PC-9 (cell line): ENCODE measurements at regions not wholly inside any gene's neighbourhood (a gene's known extent, or its start where the extent isn't known, plus 50 kb on each side); places are given as distances from the start of the nearest gene placed in this dataset.

Experiments used
- BruUV-seq: library from RNA; stranded (reverse); fragments of 400-500 nt; replicated peaks from 2 replicates; lab custom pipeline; 2021; lab: Mats Ljungman, UMichigan
- CTCF ChIA-PET: fragments of 300-600 bp; sonication (Branson Sonifier 250); formaldehyde crosslinking; loops from one replicate; lab custom pipeline; 2022; ENCODE audit warnings: antibody characterized with exemption; lab: Charles Lee
- POLR2A ChIA-PET: fragments of 300-600 bp; sonication (Branson Sonifier 250); formaldehyde crosslinking; loops from one replicate; lab custom pipeline; 2022; ENCODE audit warnings: antibody characterized with exemption; ENCODE audit not compliant: unreplicated experiment; lab: Charles Lee
- DNase-seq, 2 experiments: peaks; one replicate each; pipeline versions ENCODE4 v3.0.0 to v3.0.0-alpha.2; 2015 to 2022; ENCODE audit warnings: mixed read lengths in 1 of 2
- H2AFZ ChIP-seq: fragments of 200-600 bp; sonication (generic); 2 replicates; pipeline ENCODE4 v1.8.1; 2017; ENCODE audit warnings: antibody characterized with exemption
- H3F3A ChIP-seq: fragments of 200-600 bp; sonication (generic); 2 replicates; pipeline ENCODE4 v1.8.1; 2017; ENCODE audit warnings: antibody characterized with exemption, mild to moderate bottlenecking, low read depth; ENCODE audit not compliant: insufficient read depth
- H3K27ac ChIP-seq: fragments of 200-600 bp; sonication (generic); 2 replicates; pipeline ENCODE4 v1.6.1; 2016; ENCODE audit warnings: mixed run types
- H3K27me3 ChIP-seq: fragments of 200-600 bp; sonication (generic); 2 replicates; pipeline ENCODE4 v1.6.1; 2016; ENCODE audit warnings: low read depth, mixed run types; ENCODE audit not compliant: insufficient read depth
- H3K36me3 ChIP-seq: fragments of 200-600 bp; sonication (generic); 2 replicates; pipeline ENCODE4 v1.6.1; 2016; ENCODE audit warnings: low read depth, mixed run types
- H3K4me1 ChIP-seq: fragments of 200-600 bp; sonication (generic); replicated peaks from 2 replicates; pipeline ENCODE4 v1.6.1; 2016; ENCODE audit warnings: mixed run types; ENCODE audit not compliant: insufficient read depth
- H3K4me2 ChIP-seq: fragments of 200-600 bp; sonication (generic); 2 replicates; pipeline ENCODE4 v1.6.1; 2017; ENCODE audit warnings: mixed run types
- H3K4me3 ChIP-seq: fragments of 200-600 bp; sonication (generic); 2 replicates; pipeline ENCODE4 v1.6.1; 2016; ENCODE audit warnings: mixed run types
- H3K79me2 ChIP-seq: fragments of 200-600 bp; sonication (generic); 2 replicates; pipeline ENCODE4 v1.6.1; 2017; ENCODE audit warnings: low read depth, mixed run types
- H3K9me2 ChIP-seq: fragments of 200-600 bp; sonication (generic); 2 replicates; pipeline ENCODE4 v1.8.1; 2017; ENCODE audit warnings: mild to moderate bottlenecking; ENCODE audit not compliant: insufficient read depth
- H3K9me3 ChIP-seq: fragments of 200-600 bp; sonication (generic); 2 replicates; pipeline ENCODE4 v1.8.1; 2016; ENCODE audit warnings: low read depth; ENCODE audit not compliant: insufficient read depth
- H4K20me1 ChIP-seq: fragments of 200-600 bp; sonication (generic); 2 replicates; pipeline ENCODE4 v1.8.1; 2017; ENCODE audit not compliant: insufficient read depth
- CTCF ChIP-seq: fragments of 200-600 bp; sonication (generic); conservative IDR thresholded peaks from 2 replicates; pipeline ENCODE4 v1.6.1; 2017; ENCODE audit warnings: mixed run types, antibody characterized with exemption, mild to moderate bottlenecking, moderate library complexity
- EZH2 ChIP-seq: fragments of 200-600 bp; sonication (generic); IDR thresholded peaks from 2 replicates; pipeline ENCODE4 v1.8.0; 2017; ENCODE audit warnings: antibody characterized with exemption, low read depth
- intact Hi-C: fragments of 100-400 bp; cut with micrococcal nuclease; formaldehyde crosslinking; loops from one replicate; pipeline ENCODE4 v1.10.0; 2022; ENCODE audit not compliant: unreplicated experiment

GRCh38 chr18:41858761-41859555, 96.1 kb upstream of the PIK3C3 start:
- TF ChIP-seq CTCF (no peak), EZH2 (no peak)
- no peaks in the 10 kb centered on the region for H3K27me3 ChIP-seq
- H4K20me1 ChIP-seq: no peaks in the 10 kb centered on the region
- no peaks in the 10 kb centered on the region for H3F3A ChIP-seq
- intact Hi-C loops: no loop called here
- no peak overlapping the region for H3K27ac ChIP-seq
- DNase-seq: no peak
- BruUV-seq: no TSS peak
- H3K36me3 ChIP-seq: no peaks in the 10 kb centered on the region
- no peaks in the 10 kb centered on the region for H3K4me1 ChIP-seq
- ChIA-PET CTCF (no interaction called here), POLR2A (no interaction called here)
- H3K9me2 ChIP-seq: no peaks in the 10 kb centered on the region
- H3K79me2 ChIP-seq: no peaks in the 10 kb centered on the region
- H3K9me3 ChIP-seq: no peaks in the 10 kb centered on the region
- H3K4me3 ChIP-seq: no peak overlapping the region
- H3K4me2 ChIP-seq: no peak overlapping the region
- H2AFZ ChIP-seq: no peak overlapping the region

- no peak overlapping the region for H3K27ac ChIP-seq
- no peak overlapping the region for H3K4me2 ChIP-seq
- no peaks in the 10 kb centered on the region for H3K9me2 ChIP-seq
- intact Hi-C loops: no loop called here
- TF ChIP-seq CTCF (no peak), EZH2 (no peak)
- no peaks in the 10 kb centered on the region for H3K9me3 ChIP-seq
- DNase-seq: no peak
- no peaks in the 10 kb centered on the region for H3K27me3 ChIP-seq
- no peaks in the 10 kb centered on the region for H3F3A ChIP-seq
- H3K36me3 ChIP-seq: no peaks in the 10 kb centered on the region
- H2AFZ ChIP-seq: no peak overlapping the region
- BruUV-seq: no TSS peak
- H3K79me2 ChIP-seq: no peaks in the 10 kb centered on the region
- H3K4me3 ChIP-seq: no peak overlapping the region
- CTCF ChIA-PET: no interaction called here
- POLR2A ChIA-PET: no interaction called here
- peaks cover 7% of the 10 kb centered on the region; the same call in 1 of the 2 replicates for H3K4me1 ChIP-seq
- H4K20me1 ChIP-seq: no peaks in the 10 kb centered on the region
Observed at GRCh38 chr18:41853280-41853679, 101.8 kb upstream of the PIK3C3 start.

DNA sequence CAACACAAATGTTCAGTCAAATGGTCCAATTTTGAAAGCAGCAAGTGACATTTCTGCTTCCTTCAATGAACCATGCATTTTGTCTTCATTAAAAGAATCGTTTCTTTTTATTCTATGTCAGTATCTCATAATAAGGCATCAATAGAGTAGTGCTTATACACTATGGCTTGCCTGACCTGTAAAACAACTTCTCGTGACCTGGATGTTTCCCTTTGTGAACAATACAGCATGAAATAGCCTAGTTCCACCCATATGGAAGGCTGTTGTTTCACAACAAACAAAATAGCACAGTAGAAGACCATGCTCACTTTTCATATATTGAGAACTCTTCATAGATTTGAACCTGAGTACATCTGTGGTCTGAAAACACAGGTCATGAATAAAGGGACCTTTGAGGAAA, 104.3 kb upstream of the PIK3C3 start:
- CTCF ChIA-PET: no interaction called here
- no peak for DNase-seq
- no peaks in the 10 kb centered on the region for H4K20me1 ChIP-seq
- intact Hi-C loops: no loop called here
- no peaks in the 10 kb centered on the region for H3K9me3 ChIP-seq
- H3K4me3 ChIP-seq: no peak overlapping the region
- POLR2A ChIA-PET: no interaction called here
- H3K27me3 ChIP-seq: no peaks in the 10 kb centered on the region
- H3K36me3 ChIP-seq: no peaks in the 10 kb centered on the region
- TF ChIP-seq CTCF (no peak), EZH2 (no peak)
- 0 out of 2 replicates have a peak overlapping the region, but pooled peaks have one; percentile 13 for H3K4me2 ChIP-seq
- no peaks in the 10 kb centered on the region for H3K79me2 ChIP-seq
- no peaks in the 10 kb centered on the region for H3K9me2 ChIP-seq
- BruUV-seq: no TSS peak
- no peak overlapping the region for H3K27ac ChIP-seq
- H3K4me1 ChIP-seq: peaks cover 11% of the 10 kb centered on the region; the same call in 1 of the 2 replicates
- no peaks in the 10 kb centered on the region for H3F3A ChIP-seq
- H2AFZ ChIP-seq: 0 out of 2 replicates have a peak overlapping the region, but pooled peaks have one; percentile 27
